ENCODE measurements at regions not wholly inside any gene's neighbourhood (a gene's known extent, or its start where the extent isn't known, plus 50 kb on each side); places are given as distances from the start of the nearest gene placed in this dataset.

- no peak overlapping the region for H3K27ac ChIP-seq
- H3K9me3 ChIP-seq, result no peaks in the 10 kb centered on the region
- TF ChIP-seq POLR2A (IDR thresholded peaks at IDR 0.05) (no peak), CTCF (IDR thresholded peaks at IDR 0.05) (no peak)
- H3K4me3 ChIP-seq, result no peak overlapping the region
- no peak for DNase-seq
- 50 to 56% methylated on average over 1 of the region's 1 CpG for WGBS, 2 donors
- intact Hi-C loops (cut with DNase I), result no loop called here
- no peaks in the 10 kb centered on the region for H3K36me3 ChIP-seq
- no peaks in the 10 kb centered on the region for H3K4me1 ChIP-seq
- no peaks in the 10 kb centered on the region for H3K27me3 ChIP-seq
Measured at GRCh38 chr14:87837296-87837695, 155.7 kb downstream of the GALC start.

- Histone ChIP-seq H3K27me3 (no peaks in the 10 kb centered on the region), H3K27ac (no peak overlapping the region), H3K4me3 (no peak overlapping the region), H3K4me1 (no peaks in the 10 kb centered on the region), H3K9me3 (no peaks in the 10 kb centered on the region), H3K36me3 (no peaks in the 10 kb centered on the region)
- no peak for TF ChIP-seq CTCF (IDR thresholded peaks at IDR 0.05)
- TF ChIP-seq POLR2A (IDR thresholded peaks at IDR 0.05), result no peak
- intact Hi-C loops (cut with DNase I), result no loop called here
- DNase-seq, result no peak
- WGBS, 2 donors, result 50 to 75% methylated on average over 1 of the region's 1 CpG
Measured at GRCh38 chr14:87834594-87834993, 158.4 kb downstream of the GALC start.

GRCh38 chr14:87833026-87833425, 160.0 kb downstream of the GALC start:
- intact Hi-C loops (cut with DNase I), result no loop called here
- Histone ChIP-seq H3K4me3 (no peak overlapping the region), H3K36me3 (no peaks in the 10 kb centered on the region), H3K4me1 (no peaks in the 10 kb centered on the region), H3K27me3 (no peaks in the 10 kb centered on the region), H3K27ac (no peak overlapping the region), H3K9me3 (no peaks in the 10 kb centered on the region)
- no peak for DNase-seq
- TF ChIP-seq CTCF (IDR thresholded peaks at IDR 0.05), result no peak
- TF ChIP-seq POLR2A (IDR thresholded peaks at IDR 0.05), result no peak
- 0 to 35% methylated on average over 1 of the region's 1 CpG for WGBS, 2 donors

GRCh38 chr14:87830443-87831096, 162.4 kb downstream of the GALC start:
- Histone ChIP-seq H3K27ac (no peak overlapping the region), H3K4me3 (no peak overlapping the region), H3K36me3 (no peaks in the 10 kb centered on the region), H3K27me3 (no peaks in the 10 kb centered on the region), H3K4me1 (no peaks in the 10 kb centered on the region), H3K9me3 (no peaks in the 10 kb centered on the region)
- intact Hi-C loops (cut with DNase I), result no loop called here
- TF ChIP-seq CTCF (IDR thresholded peaks at IDR 0.05), result no peak
- no peak for TF ChIP-seq POLR2A (IDR thresholded peaks at IDR 0.05)
- no peak for DNase-seq
- 35 to 44% methylated on average over 2 of the region's 2 CpGs for WGBS, 2 donors

GRCh38 chr14:87829543-87829942, 163.4 kb downstream of the GALC start:
- intact Hi-C loops (cut with DNase I), result no loop called here
- no peak for DNase-seq

More at GRCh38 chr14:87829543-87829942, 163.4 kb downstream of the GALC start:
- Histone ChIP-seq H3K4me1 (no peaks in the 10 kb centered on the region), H3K27ac (no peak overlapping the region), H3K4me3 (no peak overlapping the region), H3K9me3 (no peaks in the 10 kb centered on the region), H3K36me3 (no peaks in the 10 kb centered on the region), H3K27me3 (no peaks in the 10 kb centered on the region)
- no peak for TF ChIP-seq POLR2A (IDR thresholded peaks at IDR 0.05)
- no peak for TF ChIP-seq CTCF (IDR thresholded peaks at IDR 0.05)

Data from esophagus squamous epithelium (tissue), 5 donors.